ENCODE measurements at regions not wholly inside any gene's neighbourhood (a gene's known extent, or its start where the extent isn't known, plus 50 kb on each side); places are given as distances from the start of the nearest gene placed in this dataset.
"Not testable (repeated sequence)": the region's sequence is repeated elsewhere in the genome, so short reads cannot be mapped to it uniquely, and the experiment has no call there.

DNA sequence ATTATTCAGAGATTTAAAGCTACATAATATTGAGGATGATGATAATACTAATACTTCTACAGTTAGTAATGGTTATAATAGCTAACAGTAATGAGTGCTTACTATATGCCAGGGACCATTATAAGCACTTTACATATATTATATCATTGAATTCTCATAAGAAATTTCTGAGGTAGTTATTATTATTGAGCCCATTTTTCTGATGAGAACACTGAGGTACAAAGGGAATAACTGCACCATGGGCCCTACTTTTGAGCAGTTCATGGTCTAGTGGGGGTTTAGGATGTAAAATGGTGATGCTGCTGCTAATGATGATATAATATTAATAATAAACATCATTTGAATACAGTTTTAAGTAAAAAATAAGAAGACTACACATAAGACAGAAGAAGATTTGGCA lies 64.2 kb upstream of the SPDL1 start:
- Histone ChIP-seq H3K27me3 (replicated peaks; ENCODE audit: insufficient read depth) (no peaks in the 10 kb centered on the region), H3K4me1 (ENCODE audit: control insufficient read depth in 1 of 2, low read depth in 2 of 2) (no peaks in the 10 kb centered on the region), H3K27ac (no peak overlapping the region), H3K36me3 (no peaks in the 10 kb centered on the region), H3K9me3 (peaks cover 3% of the 10 kb centered on the region), H3K4me3 (no peak overlapping the region)
- ATAC-seq (ENCODE audit: insufficient number of reproducible peaks, low FRiP score, low read depth), result no peak
- TF ChIP-seq, protein P1, sequence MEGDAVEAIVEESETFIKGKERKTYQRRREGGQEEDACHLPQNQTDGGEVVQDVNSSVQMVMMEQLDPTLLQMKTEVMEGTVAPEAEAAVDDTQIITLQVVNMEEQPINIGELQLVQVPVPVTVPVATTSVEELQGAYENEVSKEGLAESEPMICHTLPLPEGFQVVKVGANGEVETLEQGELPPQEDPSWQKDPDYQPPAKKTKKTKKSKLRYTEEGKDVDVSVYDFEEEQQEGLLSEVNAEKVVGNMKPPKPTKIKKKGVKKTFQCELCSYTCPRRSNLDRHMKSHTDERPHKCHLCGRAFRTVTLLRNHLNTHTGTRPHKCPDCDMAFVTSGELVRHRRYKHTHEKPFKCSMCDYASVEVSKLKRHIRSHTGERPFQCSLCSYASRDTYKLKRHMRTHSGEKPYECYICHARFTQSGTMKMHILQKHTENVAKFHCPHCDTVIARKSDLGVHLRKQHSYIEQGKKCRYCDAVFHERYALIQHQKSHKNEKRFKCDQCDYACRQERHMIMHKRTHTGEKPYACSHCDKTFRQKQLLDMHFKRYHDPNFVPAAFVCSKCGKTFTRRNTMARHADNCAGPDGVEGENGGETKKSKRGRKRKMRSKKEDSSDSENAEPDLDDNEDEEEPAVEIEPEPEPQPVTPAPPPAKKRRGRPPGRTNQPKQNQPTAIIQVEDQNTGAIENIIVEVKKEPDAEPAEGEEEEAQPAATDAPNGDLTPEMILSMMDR (IDR thresholded peaks at IDR 0.05), result no peak
- no peak for DNase-seq (ENCODE audit: low spot score)

DNA sequence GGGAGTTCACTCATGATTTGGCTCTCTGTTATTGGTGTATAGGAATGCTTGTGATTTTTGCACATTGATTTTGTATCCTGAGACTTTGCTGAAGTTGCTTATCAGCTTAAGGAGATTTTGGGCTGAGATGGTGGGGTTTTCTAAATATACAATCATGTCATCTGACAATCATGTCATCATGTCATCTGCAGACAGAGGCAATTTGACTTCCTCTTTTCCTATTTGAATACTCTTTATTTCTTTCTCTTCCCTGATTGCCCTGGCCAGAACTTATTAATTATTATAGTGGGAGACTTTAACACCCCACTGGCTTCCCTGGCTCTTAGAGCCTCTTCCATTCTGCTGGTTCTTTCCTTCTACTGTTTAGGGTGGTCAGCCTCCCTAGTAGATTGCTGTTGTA lies 64.8 kb upstream of the SPDL1 start:
- H3K27ac ChIP-seq; H3K27me3 ChIP-seq (replicated peaks; ENCODE audit: insufficient read depth); H3K9me3 ChIP-seq; H3K4me3 ChIP-seq; ATAC-seq (ENCODE audit: insufficient number of reproducible peaks, low FRiP score, low read depth); H3K4me1 ChIP-seq (ENCODE audit: control insufficient read depth in 1 of 2, low read depth in 2 of 2); DNase-seq (ENCODE audit: low spot score); H3K36me3 ChIP-seq: not testable (repeated sequence)

DNA sequence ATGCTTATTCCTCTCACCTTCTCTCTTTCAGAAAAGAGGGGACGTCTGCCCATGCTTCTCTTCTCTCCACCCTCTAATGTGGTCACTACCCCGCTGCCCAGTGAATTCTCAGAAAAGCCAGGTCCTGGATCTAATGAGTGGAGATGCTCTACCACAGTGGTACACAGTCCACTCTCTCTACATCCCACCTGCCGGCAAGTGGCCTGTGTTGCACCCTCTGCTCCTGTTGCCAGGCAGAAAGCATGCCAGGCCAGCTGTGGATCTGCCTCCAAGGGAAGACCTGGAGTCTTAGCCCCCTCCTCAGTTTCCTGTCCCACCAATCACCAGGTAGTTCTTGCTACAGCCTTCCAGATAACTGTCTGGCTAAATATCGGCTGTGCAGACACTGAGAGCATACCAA lies 71.2 kb upstream of the SPDL1 start:
- TF ChIP-seq, protein P1 (IDR thresholded peaks at IDR 0.05), result no peak
- no peak for ATAC-seq (ENCODE audit: insufficient number of reproducible peaks, low FRiP score, low read depth)
- DNase-seq (ENCODE audit: low spot score), result no peak

DNA sequence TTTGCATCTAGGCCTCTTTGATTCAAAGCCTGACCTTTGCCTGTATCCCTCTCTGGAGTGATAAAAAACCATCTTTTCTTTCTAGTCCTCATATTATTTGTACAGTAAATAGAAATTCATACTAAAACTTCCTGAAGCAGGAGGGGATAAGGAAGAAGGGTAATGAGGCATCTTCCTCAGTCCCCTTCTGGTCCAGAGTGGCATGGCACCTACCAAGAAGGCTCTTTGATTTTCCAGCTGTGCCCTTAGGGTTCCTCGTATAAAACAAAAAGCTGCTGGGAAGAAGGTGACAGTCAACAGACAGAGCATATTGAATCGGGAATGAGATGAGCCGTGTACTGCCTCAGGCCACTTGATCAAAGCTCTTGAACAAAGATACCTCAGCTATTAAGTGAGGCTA lies 71.9 kb upstream of the SPDL1 start:
- DNase-seq (ENCODE audit: low spot score) (no peak), ATAC-seq (ENCODE audit: insufficient number of reproducible peaks, low FRiP score, low read depth) (no peak)
- Histone ChIP-seq H3K27ac (no peak overlapping the region), H3K4me3 (no peak overlapping the region), H3K27me3 (replicated peaks; ENCODE audit: insufficient read depth) (no peaks in the 10 kb centered on the region), H3K9me3 (no peaks in the 10 kb centered on the region), H3K36me3 (no peaks in the 10 kb centered on the region), H3K4me1 (ENCODE audit: control insufficient read depth in 1 of 2, low read depth in 2 of 2) (no peaks in the 10 kb centered on the region)
- TF ChIP-seq, protein P1 (IDR thresholded peaks at IDR 0.05), result no peak

More for the DNA sequence above, 71.2 kb upstream of the SPDL1 start:
- H3K36me3 ChIP-seq, result no peaks in the 10 kb centered on the region
- H3K4me3 ChIP-seq, result no peak overlapping the region
- H3K27ac ChIP-seq, result no peak overlapping the region
- H3K4me1 ChIP-seq (ENCODE audit: control insufficient read depth in 1 of 2, low read depth in 2 of 2), result no peaks in the 10 kb centered on the region
- no peaks in the 10 kb centered on the region for H3K9me3 ChIP-seq
- no peaks in the 10 kb centered on the region for H3K27me3 ChIP-seq (replicated peaks; ENCODE audit: insufficient read depth)

DNA sequence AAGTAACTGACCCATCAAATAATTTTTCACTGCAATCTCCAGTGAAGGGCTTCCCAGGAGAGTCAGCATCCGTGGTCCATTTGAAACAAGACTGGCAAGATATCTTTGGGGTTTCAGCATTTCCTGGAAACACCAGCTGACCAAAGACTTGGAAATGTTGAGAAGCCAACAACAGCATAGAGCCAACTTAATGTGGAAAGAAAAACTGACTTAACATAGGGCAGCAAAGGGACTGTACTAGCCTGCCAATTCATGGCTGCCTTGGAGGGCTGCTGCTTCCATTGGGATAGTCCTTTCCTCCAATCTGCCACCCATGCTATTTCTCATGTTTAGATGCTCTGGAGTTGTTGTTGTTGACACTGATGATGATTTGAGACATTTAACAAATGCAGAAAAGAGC lies 76.5 kb upstream of the SPDL1 start:
- Histone ChIP-seq H3K36me3 (no peaks in the 10 kb centered on the region), H3K27me3 (replicated peaks; ENCODE audit: insufficient read depth) (no peaks in the 10 kb centered on the region)

DNA sequence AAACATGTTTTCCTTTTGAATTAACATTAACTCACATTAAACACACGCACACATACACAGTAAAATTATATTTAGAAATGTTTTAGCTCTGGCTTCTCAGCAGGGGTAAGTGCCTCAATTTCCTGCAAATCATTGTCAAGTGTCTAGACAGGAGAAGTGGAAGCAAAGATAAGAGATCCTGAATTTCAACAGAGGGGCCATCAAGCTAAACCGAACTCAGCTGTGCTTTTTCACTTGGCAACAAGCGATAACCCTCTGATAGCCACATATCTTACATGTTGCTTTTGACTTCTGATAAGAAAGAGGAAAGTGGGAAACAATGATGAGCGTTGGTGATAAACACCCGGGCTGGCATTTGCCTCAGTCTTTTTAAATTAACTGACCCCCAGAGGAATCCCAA lies 79.7 kb upstream of the SPDL1 start:
- TF ChIP-seq, protein P1 (IDR thresholded peaks at IDR 0.05), result no peak
- no peaks in the 10 kb centered on the region for H3K36me3 ChIP-seq
- no peak for ATAC-seq (ENCODE audit: insufficient number of reproducible peaks, low FRiP score, low read depth)
- no peaks in the 10 kb centered on the region for H3K4me1 ChIP-seq (ENCODE audit: control insufficient read depth in 1 of 2, low read depth in 2 of 2)
- H3K4me3 ChIP-seq, result no peak overlapping the region
- no peaks in the 10 kb centered on the region for H3K27me3 ChIP-seq (replicated peaks; ENCODE audit: insufficient read depth)
- no peaks in the 10 kb centered on the region for H3K9me3 ChIP-seq
- no peak overlapping the region for H3K27ac ChIP-seq
- DNase-seq (ENCODE audit: low spot score), result no peak

More for the DNA sequence above, 76.5 kb upstream of the SPDL1 start:
- no peaks in the 10 kb centered on the region for H3K9me3 ChIP-seq
- ATAC-seq (ENCODE audit: insufficient number of reproducible peaks, low FRiP score, low read depth) (no peak), DNase-seq (ENCODE audit: low spot score) (no peak)
- no peaks in the 10 kb centered on the region for H3K4me1 ChIP-seq (ENCODE audit: control insufficient read depth in 1 of 2, low read depth in 2 of 2)
- no peak overlapping the region for H3K27ac ChIP-seq
- TF ChIP-seq, protein P1 (IDR thresholded peaks at IDR 0.05), result no peak
- H3K4me3 ChIP-seq, result no peak overlapping the region

All from thoracic aorta (tissue), 2 donors.